ENCODE measurements at regions not wholly inside any gene's neighbourhood (a gene's known extent, or its start where the extent isn't known, plus 50 kb on each side); places are given as distances from the start of the nearest gene placed in this dataset.

GRCh38 chr5:173759691-173760090 lies 128.5 kb upstream of the CPEB4 start:
- Histone ChIP-seq H3K4me3 (ENCODE audit: low read length) (no peak overlapping the region), H3K9me3 (ENCODE audit: control insufficient read depth, insufficient read depth, low read length) (no peaks in the 10 kb centered on the region), H3F3A (ENCODE audit: control insufficient read depth, insufficient read depth) (no peaks in the 10 kb centered on the region), H3K4me2 (ENCODE audit: low read length) (no peak overlapping the region), H3K27me3 (ENCODE audit: control insufficient read depth, low read length) (peaks cover 4% of the 10 kb centered on the region; the same call in 1 of the 2 replicates), H3K36me3 (ENCODE audit: control insufficient read depth, low read length) (no peaks in the 10 kb centered on the region), H3K79me2 (ENCODE audit: control insufficient read depth, low read length) (no peaks in the 10 kb centered on the region), H3K4me1 (ENCODE audit: control insufficient read depth, low read length) (peaks cover 7% of the 10 kb centered on the region), H3K27ac (ENCODE audit: low read depth, low read length) (no peak overlapping the region), H3K9me2 (replicated peaks; ENCODE audit: control insufficient read depth, low read length) (no peaks in the 10 kb centered on the region), H4K20me1 (ENCODE audit: control insufficient read depth, insufficient read depth, low read depth, low read length) (no peaks in the 10 kb centered on the region)
- TF ChIP-seq EZH2phosphoT487 (IDR thresholded peaks at IDR 0.05; ENCODE audit: borderline replicate concordance, low read length): no peak
- no peak for TF ChIP-seq CTCF (IDR thresholded peaks at IDR 0.05; ENCODE audit: low read depth, low read length, poor library complexity, severe bottlenecking)

GRCh38 chr5:173760461-173761177 lies 127.5 kb upstream of the CPEB4 start:
- no peaks in the 10 kb centered on the region for H3K36me3 ChIP-seq (ENCODE audit: control insufficient read depth, low read length)
- H3K4me3 ChIP-seq (ENCODE audit: low read length): no peak overlapping the region
- peaks cover 13% of the 10 kb centered on the region for H3K4me1 ChIP-seq (ENCODE audit: control insufficient read depth, low read length)
- no peaks in the 10 kb centered on the region for H3K79me2 ChIP-seq (ENCODE audit: control insufficient read depth, low read length)
- no peak overlapping the region for H3K27ac ChIP-seq (ENCODE audit: low read depth, low read length)
- H3K9me3 ChIP-seq (ENCODE audit: control insufficient read depth, insufficient read depth, low read length): no peaks in the 10 kb centered on the region
- H4K20me1 ChIP-seq (ENCODE audit: control insufficient read depth, insufficient read depth, low read depth, low read length): no peaks in the 10 kb centered on the region
- peaks cover 4% of the 10 kb centered on the region; the same call in 1 of the 2 replicates for H3K27me3 ChIP-seq (ENCODE audit: control insufficient read depth, low read length)
- H3K4me2 ChIP-seq (ENCODE audit: low read length): no peak overlapping the region
- no peaks in the 10 kb centered on the region for H3F3A ChIP-seq (ENCODE audit: control insufficient read depth, insufficient read depth)
- H3K9me2 ChIP-seq (replicated peaks; ENCODE audit: control insufficient read depth, low read length): no peaks in the 10 kb centered on the region
- no peak for TF ChIP-seq CTCF (IDR thresholded peaks at IDR 0.05; ENCODE audit: low read depth, low read length, poor library complexity, severe bottlenecking)
- TF ChIP-seq EZH2phosphoT487 (IDR thresholded peaks at IDR 0.05; ENCODE audit: borderline replicate concordance, low read length): no peak

GRCh38 chr5:173761178-173761513 lies 127.0 kb upstream of the CPEB4 start:
- no peak overlapping the region for H3K4me2 ChIP-seq (ENCODE audit: low read length)
- H3K4me1 ChIP-seq (ENCODE audit: control insufficient read depth, low read length): peaks cover 15% of the 10 kb centered on the region
- peaks cover 4% of the 10 kb centered on the region; the same call in 1 of the 2 replicates for H3K27me3 ChIP-seq (ENCODE audit: control insufficient read depth, low read length)
- TF ChIP-seq CTCF (IDR thresholded peaks at IDR 0.05; ENCODE audit: low read depth, low read length, poor library complexity, severe bottlenecking): no peak
- no peaks in the 10 kb centered on the region for H3K36me3 ChIP-seq (ENCODE audit: control insufficient read depth, low read length)
- H3F3A ChIP-seq (ENCODE audit: control insufficient read depth, insufficient read depth): no peaks in the 10 kb centered on the region
- H3K27ac ChIP-seq (ENCODE audit: low read depth, low read length): no peak overlapping the region
- H3K9me2 ChIP-seq (replicated peaks; ENCODE audit: control insufficient read depth, low read length): no peaks in the 10 kb centered on the region
- H3K9me3 ChIP-seq (ENCODE audit: control insufficient read depth, insufficient read depth, low read length): no peaks in the 10 kb centered on the region
- H4K20me1 ChIP-seq (ENCODE audit: control insufficient read depth, insufficient read depth, low read depth, low read length): no peaks in the 10 kb centered on the region
- H3K79me2 ChIP-seq (ENCODE audit: control insufficient read depth, low read length): no peaks in the 10 kb centered on the region
- H3K4me3 ChIP-seq (ENCODE audit: low read length): no peak overlapping the region
